UCSD-AML1 (cell line): ENCODE measurements at regions not wholly inside any gene's neighbourhood (a gene's known extent, or its start where the extent isn't known, plus 50 kb on each side); places are given as distances from the start of the nearest gene placed in this dataset.
A peak's percentile ranks its signal among the peaks of the same experiment; 100 is the strongest.
"Not testable (repeated sequence)": the region's sequence is repeated elsewhere in the genome, so short reads cannot be mapped to it uniquely, and the experiment has no call there.

ENCODE experiments used
- DNase-seq: peaks from one replicate; lab custom pipeline; 2025; ENCODE audit not compliant: unreplicated experiment; lab: John Stamatoyannopoulos, UW

DNA sequence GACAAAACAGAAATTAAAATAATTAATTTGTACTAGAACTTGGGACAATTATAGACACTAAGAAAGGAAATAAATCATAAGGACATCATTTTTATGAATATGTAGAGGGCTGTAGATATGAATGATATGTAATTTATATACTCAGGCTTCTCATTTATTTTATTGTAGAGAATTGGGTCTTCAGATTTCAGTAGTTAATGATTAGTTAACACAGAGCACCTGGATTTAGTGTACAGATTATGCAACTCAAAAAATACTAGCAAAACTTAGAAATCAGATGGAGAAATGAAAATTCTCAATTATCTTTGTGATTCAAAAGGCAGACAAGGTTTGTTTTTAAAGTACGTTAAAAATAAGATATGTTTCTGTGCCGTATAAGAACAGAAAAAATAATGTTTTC, 1311.7 kb upstream of the SLC39A10 start:
- DNase-seq, result no peak

GRCh38 chr2:194343167-194343566, 1313.9 kb upstream of the SLC39A10 start:
- DNase-seq, result no peak

DNA sequence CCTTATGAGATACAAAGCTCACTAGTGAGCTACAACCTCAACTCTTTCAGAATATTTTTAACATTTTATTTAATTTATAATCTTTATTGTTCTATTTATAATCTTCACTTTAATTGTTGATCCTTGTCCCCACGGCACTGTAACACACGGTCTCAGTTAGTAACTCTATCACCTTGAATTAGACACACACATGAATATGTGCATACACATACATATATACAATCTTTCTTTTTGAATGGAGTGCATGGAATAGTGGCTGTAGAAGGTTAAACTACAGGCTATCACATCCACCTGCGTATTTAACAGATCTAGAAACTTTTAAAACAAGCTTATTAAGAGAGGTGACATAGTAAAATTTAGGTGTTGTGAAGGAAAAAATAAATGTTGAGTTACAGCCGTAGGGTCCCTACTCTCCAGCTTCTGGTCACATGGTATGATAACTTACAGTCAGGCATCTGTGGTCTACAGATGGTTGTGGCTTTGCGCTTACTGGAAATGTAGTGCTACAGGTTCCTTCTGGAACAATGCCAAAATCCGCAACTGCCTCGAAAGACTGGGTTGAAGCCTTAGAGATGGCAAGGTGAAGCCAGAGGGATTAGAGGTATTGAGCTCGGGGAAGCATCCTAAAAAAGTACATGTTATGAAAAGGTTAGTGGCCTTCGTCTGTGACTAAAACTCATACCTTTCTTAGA, 1324.1 kb upstream of the SLC39A10 start:
- DNase-seq, result no peak

DNA sequence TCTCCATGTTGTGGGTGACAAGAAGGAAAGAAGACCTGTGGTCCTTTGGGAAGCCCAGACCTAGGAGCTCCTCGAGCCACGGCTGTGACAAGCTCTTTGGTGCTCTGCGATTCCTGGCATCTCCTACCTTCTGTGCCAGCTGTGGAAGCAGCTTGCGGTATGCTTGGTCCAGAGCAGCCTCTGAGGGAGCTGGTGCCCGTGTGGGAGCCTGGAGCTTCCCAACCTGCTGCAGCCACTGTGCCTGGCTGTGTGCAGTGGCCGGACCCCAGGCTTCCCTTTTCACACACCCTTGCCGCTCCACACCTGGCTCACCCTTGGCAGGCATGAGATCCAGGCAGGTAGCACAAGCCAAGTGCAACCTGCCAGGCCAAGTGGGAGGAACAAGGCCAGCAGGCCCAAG, 1328.6 kb upstream of the SLC39A10 start:
- peak; percentile 1 for DNase-seq

- DNase-seq, result no peak
These were observed 1329.7 kb upstream of the SLC39A10 start for GRCh38 chr2:194327196-194327888.

- DNase-seq, result no peak
These were observed 1333.3 kb upstream of the SLC39A10 start for GRCh38 chr2:194323740-194324139.

DNA sequence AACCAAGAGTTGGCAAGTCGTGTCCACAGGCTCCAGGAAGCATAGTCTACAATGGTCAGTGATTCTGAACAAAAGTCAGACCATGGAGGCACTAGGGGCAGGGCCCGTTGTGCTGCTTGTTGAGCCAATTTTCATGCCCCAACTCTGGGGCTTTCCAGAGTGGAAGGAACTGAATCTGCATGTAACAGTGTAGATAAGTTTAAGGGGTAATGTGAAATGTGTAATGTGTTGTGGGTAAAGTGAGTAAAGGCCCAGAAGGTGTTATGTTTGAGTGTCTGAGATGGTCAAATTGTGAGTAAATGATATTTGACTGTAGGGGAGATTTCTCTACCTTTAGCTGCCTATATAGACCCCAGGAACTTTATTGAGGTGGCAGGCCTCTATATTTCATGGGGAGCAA, 1336.5 kb upstream of the SLC39A10 start:
- DNase-seq, result no peak

DNA sequence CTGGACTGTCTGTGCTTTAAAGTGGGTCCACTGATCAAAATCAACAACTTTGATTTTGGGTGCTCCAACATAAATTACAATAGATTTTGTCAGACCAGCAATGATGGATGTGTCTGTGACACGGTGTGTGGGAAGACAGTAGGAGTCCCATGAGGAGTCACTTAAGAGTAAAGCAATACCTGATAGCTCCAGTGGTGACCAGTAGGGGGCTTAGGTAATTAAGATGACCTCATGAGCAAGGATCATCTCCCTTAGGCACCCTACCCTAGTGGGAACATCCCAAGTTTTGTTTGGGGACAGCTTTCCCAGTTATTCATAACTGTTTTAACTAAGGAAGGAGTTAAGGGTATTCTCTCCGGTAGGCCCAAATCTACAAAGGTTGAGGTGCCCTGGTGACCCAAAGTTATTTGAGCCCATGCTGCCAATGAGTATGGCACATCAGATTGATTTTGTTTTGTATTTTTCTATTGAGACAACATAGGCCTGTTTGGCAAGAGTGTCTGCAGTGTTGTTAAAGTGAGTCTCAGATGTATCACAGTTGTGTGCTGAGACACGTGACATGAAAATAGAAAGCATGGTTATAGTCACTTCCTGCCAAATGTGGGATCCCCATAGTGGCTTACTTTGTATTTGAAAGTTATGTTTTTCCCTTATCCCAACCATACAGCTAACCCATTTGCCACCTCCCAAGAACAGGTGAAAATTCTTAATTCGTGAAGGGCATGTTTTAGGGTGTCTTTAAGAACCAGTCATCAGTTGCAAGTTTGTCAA, 1337.6 kb upstream of the SLC39A10 start:
- no peak for DNase-seq

DNA sequence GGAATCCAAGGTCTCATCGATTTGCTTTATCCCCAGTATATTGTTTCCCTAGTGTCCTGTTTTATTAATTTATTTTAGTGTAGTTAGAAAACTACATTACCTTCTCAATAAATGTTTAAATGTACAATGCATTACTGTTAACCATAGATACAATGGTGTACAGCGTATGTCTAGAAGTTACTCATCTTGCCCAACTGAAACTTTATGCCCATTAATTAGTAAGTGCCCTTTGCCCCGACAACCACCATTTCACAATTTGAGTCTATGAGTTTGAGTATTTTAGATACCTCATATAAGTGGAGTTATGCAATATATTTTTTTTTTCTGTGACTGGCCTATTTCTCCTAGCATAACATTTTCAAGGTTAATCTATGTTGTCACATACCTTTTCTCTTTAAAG, 1343.0 kb upstream of the SLC39A10 start:
- no peak for DNase-seq

GRCh38 chr2:194304191-194304590, 1352.8 kb upstream of the SLC39A10 start:
- DNase-seq, result no peak

GRCh38 chr2:194301946-194302345, 1355.1 kb upstream of the SLC39A10 start:
- no peak for DNase-seq

- DNase-seq, result no peak
These were observed 1362.9 kb upstream of the SLC39A10 start for GRCh38 chr2:194294156-194294555.

DNA sequence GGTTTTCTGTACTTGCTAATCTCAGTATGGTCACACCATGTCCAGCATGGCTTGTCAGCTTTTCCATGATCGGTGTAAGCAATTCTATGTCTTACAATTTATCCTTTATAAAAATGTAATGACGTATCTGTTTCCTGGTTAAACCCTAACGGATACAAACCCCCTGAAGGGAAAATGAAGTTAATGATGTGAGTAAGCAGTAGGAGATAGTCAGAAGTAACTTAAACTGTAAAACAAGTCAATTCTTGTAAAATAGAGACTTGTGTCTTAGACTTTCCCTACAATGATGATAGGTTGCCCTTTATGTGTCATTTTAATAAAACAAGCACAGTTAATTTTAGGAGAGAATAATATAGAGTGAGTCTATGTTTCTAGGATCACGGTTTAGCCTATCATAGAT, 1365.9 kb upstream of the SLC39A10 start:
- DNase-seq, result no peak

DNA sequence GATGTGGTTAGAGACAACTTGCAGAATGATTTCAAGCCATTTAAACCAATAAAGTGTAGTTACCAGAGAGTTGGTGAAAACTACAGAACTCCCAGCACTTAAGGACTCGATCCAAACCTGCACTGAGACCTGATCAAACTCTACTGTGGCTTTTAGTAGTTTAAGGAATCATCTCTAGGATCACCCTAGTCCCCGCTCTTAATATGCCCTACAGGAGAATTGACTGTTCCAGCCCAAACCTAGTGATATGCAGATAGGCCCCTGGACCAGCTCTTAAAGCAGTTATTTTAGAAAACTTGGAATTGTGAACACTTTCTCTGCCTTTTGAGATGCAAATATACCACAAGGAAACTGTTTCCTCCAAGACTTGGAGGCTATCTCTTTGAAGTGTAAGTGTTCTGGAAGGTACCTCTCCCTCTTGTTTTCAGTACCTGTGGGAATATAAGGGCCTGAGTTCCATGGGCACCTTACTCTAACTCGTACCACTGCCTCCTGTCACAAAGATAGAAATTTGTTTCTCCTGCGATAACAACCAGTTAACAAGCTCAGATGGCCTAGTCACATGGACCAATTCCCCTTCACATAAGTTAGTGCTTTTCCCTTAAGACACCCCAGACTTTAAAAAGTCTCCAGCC, 1367.2 kb upstream of the SLC39A10 start:
- DNase-seq, result no peak

DNA sequence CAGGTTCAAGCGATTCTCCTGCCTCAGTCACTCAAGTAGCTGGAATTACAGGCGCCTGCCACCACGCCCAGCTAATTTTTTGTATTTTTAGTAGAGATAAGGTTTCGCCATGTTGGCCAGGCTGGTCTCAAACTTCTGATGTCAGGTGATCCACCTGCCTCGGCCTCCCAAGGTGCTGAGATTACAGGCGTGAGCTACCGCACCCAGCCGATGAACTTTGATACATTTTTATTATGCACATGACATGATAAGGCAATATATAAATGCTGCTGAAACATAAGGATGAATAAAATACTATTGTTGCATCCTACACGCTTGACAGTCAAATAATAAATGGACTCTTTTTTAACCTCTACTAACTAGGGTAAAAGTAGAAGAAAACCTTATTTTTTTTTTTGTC, 1380.4 kb upstream of the SLC39A10 start:
- DNase-seq, result not testable (repeated sequence)

- no peak for DNase-seq
These were observed 1385.6 kb upstream of the SLC39A10 start for GRCh38 chr2:194271293-194271961.

DNA sequence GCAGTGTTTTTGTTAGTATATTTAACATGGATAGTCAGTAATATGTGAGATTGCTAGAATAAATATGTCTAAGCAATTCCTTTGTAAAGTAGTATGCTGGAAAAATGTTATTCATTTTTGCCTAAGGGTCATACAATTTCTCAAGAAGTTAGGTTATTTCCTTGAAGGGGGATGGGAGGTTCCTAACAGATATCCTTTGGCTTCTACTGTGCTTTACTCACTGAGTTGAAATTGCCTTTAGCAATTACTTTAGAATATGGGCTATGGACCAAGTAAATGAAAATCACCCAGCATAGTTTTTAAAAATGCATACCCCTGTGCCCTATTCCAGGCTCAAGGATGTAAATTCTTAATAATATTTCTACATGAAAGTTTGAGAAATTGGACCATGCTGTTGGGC, 1386.4 kb upstream of the SLC39A10 start:
- DNase-seq, result no peak

DNA sequence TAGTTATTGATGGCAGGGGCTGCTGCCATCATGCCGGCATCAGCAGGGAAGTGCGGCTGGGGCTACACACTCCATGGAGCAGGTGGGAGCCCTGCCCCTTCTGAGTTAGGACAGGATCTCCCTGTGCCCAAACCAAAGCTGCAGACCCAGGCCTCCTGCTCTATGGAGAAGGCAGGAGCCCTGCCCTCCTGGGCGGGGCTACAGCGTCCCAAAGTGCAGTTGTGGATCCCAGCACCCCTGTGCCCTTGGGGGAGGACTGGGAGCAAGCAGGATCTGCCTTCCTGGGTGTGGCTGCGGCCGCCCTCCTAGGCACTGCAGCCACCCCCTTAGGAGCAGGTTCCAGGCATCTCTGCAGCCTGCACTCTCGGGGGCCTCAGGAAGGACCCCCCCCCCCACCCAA, 1392.4 kb upstream of the SLC39A10 start:
- no peak for DNase-seq

GRCh38 chr2:194260185-194260584, 1396.8 kb upstream of the SLC39A10 start:
- DNase-seq, result peak; percentile 0

DNA sequence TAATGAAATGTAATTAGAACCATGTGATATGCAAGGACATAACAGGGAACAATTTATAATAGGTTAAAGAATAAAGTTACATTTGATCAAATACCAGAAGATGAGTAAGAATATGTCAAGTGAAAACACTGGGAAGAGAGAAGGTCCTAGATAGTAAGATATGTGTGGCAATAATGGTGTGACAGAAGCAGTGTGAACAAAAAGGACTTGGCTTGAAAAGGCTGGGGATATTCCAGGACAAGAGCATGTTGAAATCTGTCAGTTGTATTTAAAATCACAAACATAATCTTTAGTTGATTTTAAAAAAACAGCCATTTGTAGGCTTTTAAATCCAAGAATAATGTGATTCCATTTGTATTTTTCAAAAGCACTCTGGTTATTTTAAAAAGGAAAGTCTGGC, 1399.9 kb upstream of the SLC39A10 start:
- no peak for DNase-seq
